HG02798 (cell line): ENCODE measurements at regions not wholly inside any gene's neighbourhood (a gene's known extent, or its start where the extent isn't known, plus 50 kb on each side); places are given as distances from the start of the nearest gene placed in this dataset.

Source experiments
- ATAC-seq: cut with Tn5 transposase; IDR thresholded peaks from one replicate; pipeline ENCODE4 v1.9.1; 2021; ENCODE audit warnings: mild to moderate bottlenecking; ENCODE audit not compliant: unreplicated experiment, poor library complexity

DNA sequence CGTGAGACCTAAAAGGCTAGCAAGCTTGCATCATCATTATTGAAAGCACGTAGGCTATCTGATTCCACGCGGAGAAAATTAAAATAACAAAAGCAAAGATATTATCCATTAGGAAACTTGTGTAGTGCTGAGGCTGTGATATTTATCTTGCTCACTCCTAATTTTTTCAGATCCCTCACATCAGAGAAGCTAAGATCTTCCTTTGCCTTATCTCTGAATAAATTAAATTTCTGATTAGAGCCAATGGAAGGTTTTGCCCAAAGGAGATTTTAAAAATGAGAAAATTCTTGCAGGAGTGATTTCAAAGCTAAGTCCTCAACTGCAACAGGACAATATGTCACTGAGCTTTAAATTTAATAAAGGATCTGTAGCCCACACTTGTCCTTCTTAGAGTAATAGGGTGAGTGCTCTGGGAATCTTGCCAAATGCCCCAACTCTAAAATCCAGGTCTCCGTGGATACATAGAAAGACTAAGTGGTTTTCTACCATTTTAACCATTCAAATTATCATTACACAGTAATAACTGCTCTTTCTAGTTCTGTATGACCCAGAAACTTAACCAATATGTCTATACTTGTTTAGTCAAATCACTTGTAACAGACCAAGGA lies 295.0 kb downstream of the CAAP1 start:
- no peak for ATAC-seq

GRCh38 chr9:26579056-26579455 lies 313.5 kb downstream of the CAAP1 start:
- ATAC-seq, result no peak

GRCh38 chr9:26574898-26575440 lies 317.6 kb downstream of the CAAP1 start:
- no peak for ATAC-seq

- no peak for ATAC-seq
Measured at GRCh38 chr9:26574256-26574655, 318.3 kb downstream of the CAAP1 start.

- no peak for ATAC-seq
Measured at GRCh38 chr9:26567976-26568375, 324.6 kb downstream of the CAAP1 start.

GRCh38 chr9:26566141-26566540 lies 326.5 kb downstream of the CAAP1 start:
- ATAC-seq, result no peak

- ATAC-seq, result no peak
Measured at GRCh38 chr9:26565118-26565517, 327.5 kb downstream of the CAAP1 start.

GRCh38 chr9:26562338-26562737 lies 330.3 kb downstream of the CAAP1 start:
- no peak for ATAC-seq

DNA sequence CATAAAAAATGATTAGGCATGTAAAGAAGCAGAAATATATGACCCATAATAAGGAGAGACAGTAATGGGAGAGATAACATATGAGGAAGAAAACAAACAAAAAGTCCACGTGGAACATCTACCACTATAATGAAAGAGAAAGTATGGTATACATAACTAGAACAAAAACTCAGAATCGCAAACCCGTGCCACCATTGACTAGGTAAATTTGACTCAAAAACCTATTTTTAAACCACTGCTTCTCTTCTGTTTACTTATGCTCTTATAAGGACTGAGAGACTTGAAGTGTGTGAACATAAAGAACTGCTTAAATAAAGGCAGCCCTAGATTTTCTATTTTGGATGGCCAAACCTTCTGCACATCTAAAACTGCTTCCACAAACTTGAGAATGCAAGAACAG lies 330.7 kb downstream of the CAAP1 start:
- ATAC-seq, result peak; percentile 59

- ATAC-seq, result no peak
Measured at GRCh38 chr9:26559506-26559905, 333.1 kb downstream of the CAAP1 start.

- no peak for ATAC-seq
Measured at GRCh38 chr9:26551971-26552370, 340.6 kb downstream of the CAAP1 start.

DNA sequence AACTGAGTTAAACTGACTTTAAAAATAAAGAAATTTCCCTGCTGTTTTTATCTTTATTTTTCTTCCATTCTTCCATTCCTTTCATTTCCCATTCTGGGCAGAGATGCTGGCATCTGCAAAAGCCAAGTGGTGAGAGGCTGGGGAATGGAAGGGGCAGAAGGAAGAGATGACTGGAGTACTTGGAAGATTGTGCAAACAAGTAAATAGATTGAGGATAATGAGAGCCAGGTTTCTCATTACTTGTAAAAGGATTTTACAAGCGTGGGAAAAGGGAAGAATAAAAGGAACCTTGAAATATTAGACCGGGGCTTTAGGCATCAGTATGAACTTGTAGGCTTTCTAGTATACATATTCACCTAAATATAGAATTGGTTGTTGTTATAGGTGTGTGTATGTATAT lies 341.2 kb downstream of the CAAP1 start:
- ATAC-seq, result no peak

- ATAC-seq, result no peak
Measured at GRCh38 chr9:26548781-26549290, 343.8 kb downstream of the CAAP1 start.

GRCh38 chr9:26539867-26540493 lies 352.6 kb downstream of the CAAP1 start:
- ATAC-seq, result no peak

DNA sequence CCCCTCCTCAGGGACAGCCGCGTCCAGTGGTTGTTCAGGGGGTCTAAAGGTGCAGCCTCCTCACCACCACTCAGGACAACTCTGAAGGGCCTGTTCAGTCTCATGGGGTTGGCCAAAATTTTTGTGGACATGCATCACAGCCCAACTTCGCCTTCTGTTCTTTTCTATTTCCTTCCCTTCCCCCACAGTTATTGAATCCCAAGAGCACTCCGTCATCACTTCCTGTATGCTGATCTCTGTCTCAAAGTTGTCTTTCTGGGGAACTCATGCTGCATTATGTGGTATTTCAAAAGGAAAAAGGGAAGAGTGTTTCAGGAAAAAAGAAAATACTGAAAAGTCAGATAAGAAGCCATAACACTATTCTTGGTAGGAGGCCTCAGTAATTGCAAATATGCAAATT lies 355.4 kb downstream of the CAAP1 start:
- no peak for ATAC-seq

DNA sequence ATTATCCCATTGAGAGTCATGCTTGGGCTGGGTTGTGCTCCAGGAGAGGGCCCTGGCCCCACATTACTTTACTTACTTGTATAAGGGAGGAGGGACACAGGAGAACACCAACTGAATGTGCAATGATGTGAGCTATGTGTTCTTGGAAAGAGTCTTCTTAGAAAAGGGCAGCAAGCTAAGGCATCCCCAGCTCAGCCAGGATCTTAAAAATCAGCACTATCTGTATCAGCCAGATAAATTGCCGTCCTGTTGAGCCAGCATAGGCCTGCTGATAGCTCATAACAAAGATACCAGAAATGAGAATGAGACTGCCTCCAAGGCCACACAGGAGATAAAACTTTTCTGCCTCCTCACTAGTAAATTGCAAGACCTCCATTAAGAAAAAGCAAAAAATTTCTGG lies 357.5 kb downstream of the CAAP1 start:
- ATAC-seq, result no peak

DNA sequence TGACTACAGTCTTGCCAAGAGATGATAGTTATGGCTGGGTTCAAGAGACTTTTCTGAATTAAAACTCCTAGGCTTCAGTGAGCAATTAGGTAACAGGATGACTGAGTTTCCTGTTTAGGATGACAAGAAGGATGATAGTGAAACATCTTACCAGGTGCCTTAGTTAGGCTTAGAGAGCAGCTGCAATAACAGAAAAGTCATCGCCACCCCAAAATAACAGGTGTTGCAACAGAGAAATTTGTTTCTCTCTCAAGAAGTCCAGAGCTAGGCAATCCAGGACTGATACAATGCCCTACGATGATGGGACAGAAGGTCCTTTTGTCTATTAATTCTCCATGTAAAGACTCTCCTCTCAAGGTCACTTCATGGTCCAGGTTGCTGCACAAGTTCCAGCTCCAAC lies 361.8 kb downstream of the CAAP1 start:
- ATAC-seq, result no peak

- no peak for ATAC-seq
Measured at GRCh38 chr9:26527931-26528330, 364.7 kb downstream of the CAAP1 start.

DNA sequence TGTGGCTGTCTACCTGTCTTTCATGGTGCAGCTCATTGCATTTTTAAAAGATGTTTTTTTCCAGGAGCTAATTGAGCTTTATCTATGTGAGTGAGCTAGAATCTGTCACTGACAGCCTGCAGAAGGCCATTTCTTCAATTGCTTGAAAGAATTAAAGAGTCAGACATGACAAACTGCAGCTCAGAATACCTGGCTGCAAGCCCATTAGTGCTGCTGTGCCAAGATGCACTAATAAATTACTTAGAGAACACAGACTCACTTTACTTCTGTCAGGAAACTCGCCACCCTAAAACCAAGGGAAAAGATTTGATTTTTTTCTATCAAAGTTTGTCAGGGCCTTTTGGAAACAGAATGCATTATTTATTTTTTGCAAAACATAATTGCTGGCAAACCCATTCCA lies 368.3 kb downstream of the CAAP1 start:
- no peak for ATAC-seq

GRCh38 chr9:26523577-26523976 lies 369.0 kb downstream of the CAAP1 start:
- ATAC-seq, result no peak

DNA sequence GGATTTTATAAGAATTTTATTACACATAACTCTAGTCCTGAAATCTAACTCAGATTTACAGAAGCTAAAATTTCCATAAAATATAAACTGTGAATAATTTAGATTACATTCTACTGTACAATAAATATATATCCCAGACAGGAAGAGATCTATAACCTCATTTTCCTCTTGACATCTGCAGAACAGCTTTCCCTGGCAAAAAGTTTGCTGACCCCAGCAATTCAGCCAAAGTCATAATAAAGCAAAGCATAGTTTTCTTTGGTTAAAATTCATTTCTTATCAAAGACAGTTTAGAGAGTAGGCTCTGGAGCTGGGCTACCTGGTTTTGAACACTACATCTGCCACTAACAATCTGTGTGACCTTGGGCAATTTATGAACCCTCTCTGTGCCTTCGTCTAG lies 372.5 kb downstream of the CAAP1 start:
- no peak for ATAC-seq

- ATAC-seq, result no peak
Measured at GRCh38 chr9:26516773-26517343, 375.7 kb downstream of the CAAP1 start.
